Right cardiac atrium (tissue), 5 donors: ENCODE measurements at regions not wholly inside any gene's neighbourhood (a gene's known extent, or its start where the extent isn't known, plus 50 kb on each side); places are given as distances from the start of the nearest gene placed in this dataset.
A peak's percentile ranks its signal among the peaks of the same experiment; 100 is the strongest.

ENCODE experiments used
- ATAC-seq, 2 donors: fragments of 200-7000 bp; cut with Tn5 transposase; one replicate each; pipeline versions ENCODE4 v1.8.0 to v1.9.1; 2020; ENCODE audit warnings: moderate library complexity in 2 of 2, mild to moderate bottlenecking in 1 of 2
- DNase-seq, 3 donors: peaks; one replicate each; pipeline ENCODE4 v3.0.0-alpha.2; 2020
- H3K27ac ChIP-seq: one replicate; pipeline ENCODE4 v1.5.1; 2013; ENCODE audit warnings: mild to moderate bottlenecking, low read length, control low read depth, moderate library complexity
- H3K27me3 ChIP-seq: one replicate; pipeline ENCODE4 v1.6.1; 2013; ENCODE audit not compliant: control insufficient read depth, insufficient read depth
- H3K4me1 ChIP-seq: one replicate; pipeline ENCODE4 v1.6.1; 2013; ENCODE audit warnings: low read length; ENCODE audit not compliant: control insufficient read depth, insufficient read depth
- H3K4me3 ChIP-seq: one replicate; pipeline ENCODE4 v1.5.1; 2013; ENCODE audit warnings: low read length, control low read depth
- H3K9me3 ChIP-seq: one replicate; pipeline ENCODE4 v1.6.1; 2013; ENCODE audit warnings: low read length; ENCODE audit not compliant: control insufficient read depth
- WGBS: extraction: QIAGEN DNeasy Blood & Tissue Kit; methylation state at CpG from one replicate; pipeline ENCODE4 v1.1.7; 2013; 5-methylcytosine and 5-hydroxymethylcytosine counted together
- intact Hi-C, 4 donors: fragments of 100-400 bp; cut with DNase I; formaldehyde crosslinking; loops; one replicate each; pipeline versions ENCODE4 v1.11.0 to v1.14.0; 2022 to 2023
- donor health status: healthy with polysubstance abuse.
- donor health status: DM: no; HTN: yes; CAD: no.
- donor health status: DM: no; HTN: no; CAD: no.
- donor health status: DM: no; HTN: yes; CAD: no; lungs with severe emphysema.
- donor health status: DM: yes; HTN: yes; CAD: no.

- H3K27ac ChIP-seq = no peak overlapping the region
- 68% methylated on average over 5 of the region's 5 CpGs for WGBS
- ATAC-seq = no peak
- H3K4me3 ChIP-seq = no peak overlapping the region
- H3K4me1 ChIP-seq = no peaks in the 10 kb centered on the region
- intact Hi-C loops = no loop called here
- no peak for DNase-seq
- H3K9me3 ChIP-seq = peaks cover 5% of the 10 kb centered on the region
- H3K27me3 ChIP-seq = no peaks in the 10 kb centered on the region
Observed at GRCh38 chr15:79230766-79231165, 51.8 kb upstream of the ANKRD34C start.

- ATAC-seq (no peak), DNase-seq (no peak)
- intact Hi-C loops = no loop called here
- no peak overlapping the region for H3K27ac ChIP-seq
- H3K4me3 ChIP-seq = no peak overlapping the region
- no peaks in the 10 kb centered on the region for H3K4me1 ChIP-seq
- H3K27me3 ChIP-seq = no peaks in the 10 kb centered on the region
- 49% methylated on average over 2 of the region's 2 CpGs for WGBS
- H3K9me3 ChIP-seq = no peaks in the 10 kb centered on the region
Observed at GRCh38 chr15:79222808-79223207, 59.7 kb upstream of the ANKRD34C start.

GRCh38 chr15:79221696-79222095 is 60.8 kb upstream of the ANKRD34C start:
- no peak for ATAC-seq
- intact Hi-C loops = no loop called here
- WGBS = 46% methylated on average over 2 of the region's 2 CpGs

GRCh38 chr15:79219393-79220056 is 63.0 kb upstream of the ANKRD34C start:
- Histone ChIP-seq H3K4me1 (no peaks in the 10 kb centered on the region), H3K9me3 (no peaks in the 10 kb centered on the region), H3K4me3 (no peak overlapping the region), H3K27me3 (peaks cover 2% of the 10 kb centered on the region), H3K27ac (no peak overlapping the region)
- ATAC-seq (peak in 1 of 2 donors; percentile 40), DNase-seq (no peak)
- intact Hi-C loops = no loop called here
- 60% methylated on average over 4 of the region's 4 CpGs for WGBS

More at GRCh38 chr15:79221696-79222095, 60.8 kb upstream of the ANKRD34C start:
- Histone ChIP-seq H3K27me3 (no peaks in the 10 kb centered on the region), H3K4me1 (no peaks in the 10 kb centered on the region), H3K4me3 (no peak overlapping the region), H3K9me3 (no peaks in the 10 kb centered on the region), H3K27ac (no peak overlapping the region)
- DNase-seq = no peak

- no peak overlapping the region for H3K4me3 ChIP-seq
- intact Hi-C loops = no loop called here
- 52% methylated on average over 5 of the region's 5 CpGs for WGBS
- H3K27me3 ChIP-seq = peaks cover 2% of the 10 kb centered on the region
- no peak overlapping the region for H3K27ac ChIP-seq
- H3K9me3 ChIP-seq = no peaks in the 10 kb centered on the region
- H3K4me1 ChIP-seq = no peaks in the 10 kb centered on the region
- no peak for DNase-seq
- ATAC-seq = no peak
Observed at GRCh38 chr15:79218588-79219200, 63.8 kb upstream of the ANKRD34C start.

- DNase-seq (no peak), ATAC-seq (no peak)
- Histone ChIP-seq H3K9me3 (no peaks in the 10 kb centered on the region), H3K27me3 (peaks cover 2% of the 10 kb centered on the region), H3K4me1 (peaks cover 3% of the 10 kb centered on the region), H3K27ac (no peak overlapping the region), H3K4me3 (no peak overlapping the region)
- intact Hi-C loops = no loop called here
- 44% methylated on average over 3 of the region's 3 CpGs for WGBS
Observed at GRCh38 chr15:79213650-79214049, 68.9 kb upstream of the ANKRD34C start.

- intact Hi-C loops = no loop called here
- no peak for ATAC-seq
Observed at GRCh38 chr15:79212589-79213157, 69.8 kb upstream of the ANKRD34C start.

GRCh38 chr15:79211481-79211880 is 71.0 kb upstream of the ANKRD34C start:
- 89% methylated on average over 1 of the region's 1 CpG for WGBS
- H3K27ac ChIP-seq = no peak overlapping the region
- H3K4me3 ChIP-seq = no peak overlapping the region
- peaks cover 2% of the 10 kb centered on the region for H3K27me3 ChIP-seq
- H3K9me3 ChIP-seq = no peaks in the 10 kb centered on the region
- ATAC-seq (no peak), DNase-seq (no peak)
- peaks cover 3% of the 10 kb centered on the region for H3K4me1 ChIP-seq
- intact Hi-C loops = no loop called here

More at GRCh38 chr15:79212589-79213157, 69.8 kb upstream of the ANKRD34C start:
- Histone ChIP-seq H3K9me3 (no peaks in the 10 kb centered on the region), H3K27me3 (peaks cover 2% of the 10 kb centered on the region), H3K4me3 (no peak overlapping the region), H3K27ac (no peak overlapping the region), H3K4me1 (peaks cover 3% of the 10 kb centered on the region)
- DNase-seq = no peak
- 78% methylated on average over 11 of the region's 11 CpGs for WGBS

GRCh38 chr15:79209690-79210089 is 72.8 kb upstream of the ANKRD34C start:
- H3K27ac ChIP-seq = no peak overlapping the region
- intact Hi-C loops = no loop called here
- WGBS = 4% methylated on average over 17 of the region's 17 CpGs
- H3K27me3 ChIP-seq = no peaks in the 10 kb centered on the region
- ATAC-seq (no peak), DNase-seq (no peak)
- no peaks in the 10 kb centered on the region for H3K9me3 ChIP-seq
- H3K4me1 ChIP-seq = peaks cover 3% of the 10 kb centered on the region
- H3K4me3 ChIP-seq = no peak overlapping the region

- Histone ChIP-seq H3K27me3 (no peaks in the 10 kb centered on the region), H3K4me3 (no peak overlapping the region), H3K27ac (no peak overlapping the region), H3K9me3 (no peaks in the 10 kb centered on the region), H3K4me1 (peaks cover 3% of the 10 kb centered on the region)
- intact Hi-C loops = no loop called here
- ATAC-seq = peak in 1 of 2 donors; percentile 9
- 70% methylated on average over 7 of the region's 7 CpGs for WGBS
- peak in 2 of 3 donors; percentile 54 to 66 for DNase-seq
Observed at GRCh38 chr15:79209116-79209515, 73.4 kb upstream of the ANKRD34C start.

- no peaks in the 10 kb centered on the region for H3K9me3 ChIP-seq
- ATAC-seq = no peak
- H3K4me3 ChIP-seq = no peak overlapping the region
- 63% methylated on average over 3 of the region's 3 CpGs for WGBS
- no peak for DNase-seq
- intact Hi-C loops = no loop called here
- H3K4me1 ChIP-seq = peaks cover 3% of the 10 kb centered on the region
- H3K27ac ChIP-seq = no peak overlapping the region
- H3K27me3 ChIP-seq = no peaks in the 10 kb centered on the region
Observed at GRCh38 chr15:79208179-79208578, 74.3 kb upstream of the ANKRD34C start.
